Caco-2 (cell line): ENCODE measurements at regions not wholly inside any gene's neighbourhood (a gene's known extent, or its start where the extent isn't known, plus 50 kb on each side); places are given as distances from the start of the nearest gene placed in this dataset.

ENCODE experiments used
- BruUV-seq: library from RNA; stranded (reverse); fragments of 400-500 nt; replicated peaks from 2 replicates; lab custom pipeline; 2021; lab: Mats Ljungman, UMichigan
- CTCF ChIA-PET: fragments of 300-600 bp; sonication (Branson Sonifier 250); formaldehyde crosslinking; loops from one replicate; lab custom pipeline; 2022; ENCODE audit warnings: antibody characterized with exemption; lab: Charles Lee
- POLR2A ChIA-PET: fragments of 300-600 bp; sonication (Branson Sonifier 250); formaldehyde crosslinking; loops from one replicate; lab custom pipeline; 2022; ENCODE audit warnings: antibody characterized with exemption; lab: Charles Lee
- DNase-seq, 2 experiments: peaks; one replicate each; pipeline versions ENCODE4 v3.0.0 to v3.0.0-alpha.2; 2020 to 2022
- H3K27me3 ChIP-seq: replicated peaks from 2 replicates; pipeline ENCODE4 v1.6.0; 2011; ENCODE audit warnings: low read length; ENCODE audit not compliant: control insufficient read depth, insufficient read depth
- H3K36me3 ChIP-seq: 2 replicates; pipeline ENCODE4 v1.5.1; 2011; ENCODE audit warnings: low read length; ENCODE audit not compliant: control insufficient read depth, insufficient read depth
- H3K4me1 ChIP-seq: fragments of 250-450 bp; sonication (Bioruptor Pico); 2 replicates; pipeline ENCODE4 v1.5.1; 2020; ENCODE audit warnings: mild to moderate bottlenecking
- H3K4me3 ChIP-seq: 2 replicates; pipeline ENCODE4 v1.5.1; 2011; ENCODE audit warnings: low read depth, mild to moderate bottlenecking, control low read depth, low read length
- H3K9me3 ChIP-seq: fragments of 250-450 bp; sonication (Bioruptor Pico); 2 replicates; pipeline ENCODE4 v1.5.1; 2020; ENCODE audit warnings: mild to moderate bottlenecking, moderate library complexity
- H3K27ac Mint-ChIP-seq: one replicate; pipeline ENCODE4 v1.8.0; 2022; ENCODE audit warnings: mixed read lengths; ENCODE audit not compliant: unreplicated experiment
- H3K27me3 Mint-ChIP-seq: one replicate; pipeline ENCODE4 v1.8.0; 2022; ENCODE audit warnings: mixed read lengths; ENCODE audit not compliant: insufficient read depth, unreplicated experiment
- H3K36me3 Mint-ChIP-seq: one replicate; pipeline ENCODE4 v1.8.0; 2022; ENCODE audit warnings: mild to moderate bottlenecking, mixed read lengths; ENCODE audit not compliant: insufficient read depth, unreplicated experiment
- H3K4me1 Mint-ChIP-seq: one replicate; pipeline ENCODE4 v1.8.0; 2022; ENCODE audit warnings: low read depth, mixed read lengths; ENCODE audit not compliant: unreplicated experiment
- H3K4me3 Mint-ChIP-seq: one replicate; pipeline ENCODE4 v1.8.0; 2022; ENCODE audit warnings: mild to moderate bottlenecking, moderate library complexity, mixed read lengths; ENCODE audit not compliant: unreplicated experiment
- H3K9me3 Mint-ChIP-seq: one replicate; pipeline ENCODE4 v1.8.0; 2022; ENCODE audit warnings: mixed read lengths; ENCODE audit not compliant: unreplicated experiment
- CTCF ChIP-seq, 2 experiments: fragments of 200-600 bp in 1 of 2; IDR thresholded peaks; 1 replicate in 1 of 2; 2 replicates in 1 of 2; pipeline versions ENCODE4 v1.5.1 to v1.8.0; 2011 to 2022; ENCODE audit warnings: antibody characterized with exemption in 1 of 2, control low read depth in 1 of 2, inconsistent platforms in 1 of 2, low read depth in 1 of 2, low read length in 1 of 2, mild to moderate bottlenecking in 1 of 2, moderate library complexity in 1 of 2; ENCODE audit not compliant: insufficient read depth in 1 of 2, severe bottlenecking in 1 of 2, unreplicated experiment in 1 of 2
- intact Hi-C: fragments of 100-400 bp; cut with micrococcal nuclease; formaldehyde crosslinking; loops from one replicate; pipeline ENCODE4 v1.10.0; 2022; ENCODE audit not compliant: unreplicated experiment

- Mint-ChIP-seq H3K4me3 (no peak overlapping the region), H3K27me3 (no peaks in the 10 kb centered on the region), H3K36me3 (no peaks in the 10 kb centered on the region), H3K4me1 (no peaks in the 10 kb centered on the region), H3K27ac (no peak overlapping the region), H3K9me3 (no peaks in the 10 kb centered on the region)
- no peak for DNase-seq
- CTCF ChIA-PET, result no interaction called here
- POLR2A ChIA-PET, result no interaction called here
- BruUV-seq, result no TSS peak
- no peak for TF ChIP-seq CTCF (IDR thresholded peaks at IDR 0.05; ENCODE audit: insufficient read depth in 1 of 2, low read depth in 1 of 2, low read length in 1 of 2, severe bottlenecking in 1 of 2, unreplicated experiment in 1 of 2)
- no peaks in the 10 kb centered on the region for H3K36me3 ChIP-seq
- no peaks in the 10 kb centered on the region for H3K27me3 ChIP-seq
- no peaks in the 10 kb centered on the region for H3K9me3 ChIP-seq
- H3K4me3 ChIP-seq, result no peak overlapping the region
- intact Hi-C loops, result no loop called here
- H3K4me1 ChIP-seq, result no peaks in the 10 kb centered on the region
These were observed 102.9 kb upstream of the ARSJ start for GRCh38 chr4:114082348-114082747.

GRCh38 chr4:114085611-114086345 is 106.3 kb upstream of the ARSJ start:
- no peaks in the 10 kb centered on the region for H3K36me3 Mint-ChIP-seq
- CTCF ChIA-PET, result no interaction called here

GRCh38 chr4:114087596-114088230 is 108.3 kb upstream of the ARSJ start:
- POLR2A ChIA-PET, result no interaction called here
- no peaks in the 10 kb centered on the region for H3K4me1 Mint-ChIP-seq
- no TSS peak for BruUV-seq

More at GRCh38 chr4:114085611-114086345, 106.3 kb upstream of the ARSJ start:
- no peaks in the 10 kb centered on the region for H3K27me3 Mint-ChIP-seq
- peaks cover 1% of the 10 kb centered on the region; the same call in 1 of the 2 replicates for H3K4me1 ChIP-seq
- no peak overlapping the region for H3K4me3 ChIP-seq
- intact Hi-C loops, result no loop called here
- no peaks in the 10 kb centered on the region for H3K4me1 Mint-ChIP-seq
- H3K27me3 ChIP-seq, result no peaks in the 10 kb centered on the region
- H3K9me3 Mint-ChIP-seq, result peaks cover 11% of the 10 kb centered on the region
- H3K36me3 ChIP-seq, result no peaks in the 10 kb centered on the region
- H3K4me3 Mint-ChIP-seq, result no peak overlapping the region
- no peaks in the 10 kb centered on the region for H3K9me3 ChIP-seq
- no peak for DNase-seq
- POLR2A ChIA-PET, result no interaction called here
- no peak overlapping the region for H3K27ac Mint-ChIP-seq
- TF ChIP-seq CTCF (IDR thresholded peaks at IDR 0.05; ENCODE audit: insufficient read depth in 1 of 2, low read depth in 1 of 2, low read length in 1 of 2, severe bottlenecking in 1 of 2, unreplicated experiment in 1 of 2), result no peak
- no TSS peak for BruUV-seq

More at GRCh38 chr4:114087596-114088230, 108.3 kb upstream of the ARSJ start:
- Mint-ChIP-seq H3K27me3 (no peaks in the 10 kb centered on the region), H3K9me3 (peaks cover 11% of the 10 kb centered on the region), H3K27ac (no peak overlapping the region), H3K36me3 (no peaks in the 10 kb centered on the region), H3K4me3 (no peak overlapping the region)
- no peaks in the 10 kb centered on the region for H3K27me3 ChIP-seq
- DNase-seq, result no peak
- no peaks in the 10 kb centered on the region for H3K36me3 ChIP-seq
- H3K4me3 ChIP-seq, result no peak overlapping the region
- intact Hi-C loops, result no loop called here
- TF ChIP-seq CTCF (IDR thresholded peaks at IDR 0.05; ENCODE audit: insufficient read depth in 1 of 2, low read depth in 1 of 2, low read length in 1 of 2, severe bottlenecking in 1 of 2, unreplicated experiment in 1 of 2), result no peak
- peaks cover 8% of the 10 kb centered on the region; the same call in 1 of the 2 replicates for H3K4me1 ChIP-seq
- CTCF ChIA-PET, result no interaction called here
- no peaks in the 10 kb centered on the region for H3K9me3 ChIP-seq
